BLaER1 treated with 17β-estradiol and CSF1 and Interleukin-3, amounts not matched to agents 10 nM and 100 nM (cell line): ENCODE measurements at regions not wholly inside any gene's neighbourhood (a gene's known extent, or its start where the extent isn't known, plus 50 kb on each side); places are given as distances from the start of the nearest gene placed in this dataset.
A peak's percentile ranks its signal among the peaks of the same experiment; 100 is the strongest.
"Not testable (repeated sequence)": the region's sequence is repeated elsewhere in the genome, so short reads cannot be mapped to it uniquely, and the experiment has no call there.

ENCODE experiments used
- H3K27ac ChIP-seq, 11 experiments: shearing (Covaris generic); formaldehyde crosslinking; 2 replicates each; pipeline ENCODE4 v1.8.1; 2022
- H3K27me3 ChIP-seq, 11 experiments: shearing (Covaris generic); formaldehyde crosslinking; 2 replicates each; pipeline ENCODE4 v1.8.1; 2022
- H3K36me3 ChIP-seq, 11 experiments: shearing (Covaris generic); formaldehyde crosslinking; 2 replicates each; pipeline ENCODE4 v1.8.1; 2022
- H3K4me1 ChIP-seq, 10 experiments: shearing (Covaris generic); formaldehyde crosslinking; 2 replicates each; pipeline ENCODE4 v1.8.1; 2022
- H3K4me2 ChIP-seq, 11 experiments: shearing (Covaris generic); formaldehyde crosslinking; 2 replicates each; pipeline ENCODE4 v1.8.1; 2022
- H3K4me3 ChIP-seq, 10 experiments: shearing (Covaris generic); formaldehyde crosslinking; 2 replicates each; pipeline ENCODE4 v1.8.1; 2022
- H3K9ac ChIP-seq, 11 experiments: shearing (Covaris generic); formaldehyde crosslinking; 2 replicates each; pipeline ENCODE4 v1.8.1; 2022
- H3K9me3 ChIP-seq, 11 experiments: shearing (Covaris generic); formaldehyde crosslinking; replicated peaks in 1 of 11; 2 replicates each; pipeline ENCODE4 v1.8.1; 2022
- H4K20me1 ChIP-seq, 11 experiments: shearing (Covaris generic); formaldehyde crosslinking; 2 replicates each; pipeline ENCODE4 v1.8.1; 2022
- Cebpa-rat ChIP-seq, 11 experiments: shearing (Covaris generic); IDR thresholded peaks; 2 replicates each; pipeline ENCODE4 v1.8.1; 2022

DNA sequence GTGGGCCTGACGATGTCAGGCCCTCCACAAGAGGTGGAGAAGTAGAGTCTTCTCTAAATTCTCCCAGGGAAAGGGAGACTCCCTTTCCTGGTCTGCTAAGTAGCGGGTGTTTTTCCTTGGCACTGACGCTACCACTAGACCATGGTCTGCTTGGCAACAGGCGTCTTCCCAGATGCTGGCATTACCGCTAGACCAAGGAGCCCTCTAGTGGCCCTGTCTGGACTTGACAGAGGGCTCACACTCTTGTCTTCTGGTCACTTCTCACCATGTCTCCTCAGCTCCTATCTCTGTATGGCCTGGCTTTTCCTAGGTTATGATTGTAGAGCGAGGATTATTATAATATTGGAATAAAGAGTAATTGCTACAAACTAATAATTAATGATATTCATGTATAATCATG lies 51.1 kb upstream of the RASSF6 start:
- Histone ChIP-seq H3K27ac (peak overlapping the region in 1 of 11 experiments; percentile 60; a peak in 1 of 22 replicates), H3K4me1 (peaks cover 0 to 25% (median 0%) of the 10 kb centered on the region in 10 experiments; a peak in 2 of 20 replicates)
- not testable (repeated sequence) for H3K4me3 ChIP-seq, H3K9me3 ChIP-seq, H3K36me3 ChIP-seq, H3K27me3 ChIP-seq, H3K4me2 ChIP-seq, H3K9ac ChIP-seq, H4K20me1 ChIP-seq

DNA sequence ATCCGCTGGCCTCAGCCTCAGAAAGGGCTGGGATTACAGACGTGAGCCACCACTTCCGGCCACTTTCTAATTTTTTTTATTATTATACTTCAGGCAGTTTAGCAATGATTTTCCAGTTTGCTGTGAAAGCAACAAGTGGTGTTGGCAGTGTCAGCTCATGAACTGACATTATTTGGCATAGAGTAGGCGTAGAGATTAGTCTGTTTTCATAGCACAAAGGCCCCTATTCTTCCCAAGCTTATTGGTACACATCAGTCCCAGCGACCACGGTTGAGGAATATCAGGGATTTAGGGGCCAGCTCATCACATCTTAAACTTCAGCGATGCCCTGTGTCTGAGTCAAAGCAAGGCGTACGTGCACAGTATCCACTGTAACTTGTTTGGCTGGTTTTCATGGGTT lies 53.0 kb upstream of the RASSF6 start:
- no peak overlapping the region for H3K27ac ChIP-seq
- H3K4me3 ChIP-seq = no peak overlapping the region
- peaks cover 0 to 35% (median 6%) of the 10 kb centered on the region in 10 experiments; a peak in 6 of 20 replicates for H3K4me1 ChIP-seq
- no peaks in the 10 kb centered on the region for H4K20me1 ChIP-seq
- H3K9me3 ChIP-seq = no peaks in the 10 kb centered on the region; a peak in 1 of 22 replicates
- H3K27me3 ChIP-seq = no peaks in the 10 kb centered on the region
- H3K36me3 ChIP-seq = no peaks in the 10 kb centered on the region
- 0 out of 22 replicates have a peak overlapping the region, but pooled peaks of 1 of the 11 experiments have one; percentile 42 for H3K4me2 ChIP-seq
- no peak overlapping the region for H3K9ac ChIP-seq
- no peak for TF ChIP-seq Cebpa-rat (IDR thresholded peaks at IDR 0.05)

DNA sequence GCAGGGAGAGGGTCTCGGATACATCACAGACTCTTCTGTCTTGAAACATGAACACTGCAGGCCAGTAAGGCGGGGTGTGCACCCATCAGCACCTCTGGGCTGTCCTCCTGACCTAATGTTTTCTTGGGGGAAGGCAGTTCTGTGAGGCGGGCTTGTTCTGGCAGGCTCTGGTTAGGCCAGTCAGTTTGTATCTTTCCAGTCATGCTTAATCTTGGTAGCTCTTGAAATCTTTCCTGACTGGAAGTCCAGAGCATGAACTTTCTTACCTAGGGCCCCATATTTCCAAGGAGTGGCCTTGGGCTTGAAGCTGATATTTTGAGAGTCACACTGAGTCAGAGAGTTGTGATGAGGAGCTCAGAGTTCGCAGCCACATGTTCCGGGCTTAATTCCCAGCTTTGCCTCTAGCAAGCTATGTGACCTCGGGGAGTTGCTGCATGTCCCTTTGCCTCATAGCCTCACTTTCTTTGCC lies 54.2 kb upstream of the RASSF6 start:
- H3K27ac ChIP-seq = no peak overlapping the region; a peak in 1 of 22 replicates
- H4K20me1 ChIP-seq = no peaks in the 10 kb centered on the region
- H3K4me1 ChIP-seq = peaks cover 0 to 36% (median 6%) of the 10 kb centered on the region in 10 experiments; a peak in 6 of 20 replicates
- H3K4me3 ChIP-seq = no peak overlapping the region
- no peaks in the 10 kb centered on the region for H3K36me3 ChIP-seq
- H3K4me2 ChIP-seq = peak overlapping the region in 2 of 11 experiments; percentile 3 to 39; a peak in 2 of 22 replicates
- no peak overlapping the region for H3K9ac ChIP-seq
- no peaks in the 10 kb centered on the region; a peak in 1 of 22 replicates for H3K9me3 ChIP-seq
- no peaks in the 10 kb centered on the region for H3K27me3 ChIP-seq
- TF ChIP-seq Cebpa-rat (IDR thresholded peaks at IDR 0.05) = no peak

DNA sequence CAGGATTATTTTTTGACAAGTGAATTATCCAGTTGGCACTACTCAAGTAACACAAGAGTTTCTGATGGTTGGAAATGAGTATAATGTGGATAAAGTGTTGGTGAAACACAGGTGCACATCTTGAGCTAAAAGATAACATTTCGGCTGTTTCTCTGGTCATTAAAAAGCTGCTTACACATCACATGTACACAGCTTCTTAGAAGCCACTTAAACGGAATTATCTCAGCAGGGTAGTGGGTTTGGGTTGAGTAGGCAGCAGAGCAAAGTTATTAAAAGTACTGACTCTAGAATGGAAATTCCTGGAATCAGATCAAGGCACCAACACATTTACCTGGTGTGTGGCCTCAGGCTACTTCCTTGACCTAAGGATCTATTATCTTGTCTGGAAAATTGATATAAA lies 55.4 kb upstream of the RASSF6 start:
- no peak for TF ChIP-seq Cebpa-rat (IDR thresholded peaks at IDR 0.05)
- Histone ChIP-seq H3K27me3 (no peaks in the 10 kb centered on the region), H4K20me1 (no peaks in the 10 kb centered on the region), H3K4me2 (no peak overlapping the region), H3K4me3 (no peak overlapping the region), H3K27ac (no peak overlapping the region), H3K9me3 (no peaks in the 10 kb centered on the region; a peak in 1 of 22 replicates), H3K36me3 (no peaks in the 10 kb centered on the region), H3K4me1 (peaks cover 0 to 47% (median 7%) of the 10 kb centered on the region in 10 experiments; a peak in 8 of 20 replicates), H3K9ac (no peak overlapping the region)

DNA sequence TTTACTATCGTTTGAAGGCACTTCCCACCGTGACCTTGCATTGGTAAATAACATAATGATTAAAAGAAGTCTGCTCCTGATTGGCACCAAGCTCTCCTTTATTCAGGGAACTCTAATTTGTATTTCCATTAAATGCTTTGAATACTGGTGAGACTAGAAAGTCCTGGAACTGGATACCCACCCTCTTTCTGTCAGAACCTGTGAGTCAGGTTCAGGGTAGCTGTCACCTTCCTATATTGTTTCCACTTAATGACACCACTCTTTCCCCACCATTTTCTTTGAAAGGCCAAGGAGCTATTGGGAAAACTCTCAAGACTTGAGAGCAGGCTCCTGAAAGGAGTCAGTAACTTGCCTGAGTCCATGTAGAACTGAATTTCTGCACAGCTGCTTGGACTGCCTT lies 55.9 kb upstream of the RASSF6 start:
- H3K4me2 ChIP-seq = no peak overlapping the region
- no peak overlapping the region for H3K27ac ChIP-seq
- no peaks in the 10 kb centered on the region for H3K36me3 ChIP-seq

DNA sequence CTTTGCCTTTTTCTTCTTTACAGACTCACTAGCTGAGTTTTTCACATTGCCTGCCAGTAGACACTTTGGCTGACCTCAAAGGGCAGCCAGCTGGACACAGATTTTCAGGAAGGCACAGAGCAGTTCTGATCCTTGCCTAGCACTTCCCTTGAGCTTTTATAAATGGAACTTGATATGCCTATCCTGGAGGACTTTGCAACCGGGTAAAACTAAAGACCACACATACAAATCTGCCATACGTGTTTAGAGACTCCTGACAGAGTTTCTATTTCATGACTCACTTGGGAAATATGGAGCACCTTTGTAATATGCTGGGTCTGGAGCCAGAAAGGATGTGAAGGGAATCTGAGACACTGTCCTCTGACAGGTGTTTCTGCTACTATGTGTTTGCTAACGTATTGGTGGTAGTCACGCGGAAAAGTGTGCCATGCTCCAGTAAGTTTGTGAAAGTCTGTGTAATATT lies 56.7 kb upstream of the RASSF6 start:
- H3K36me3 ChIP-seq = no peaks in the 10 kb centered on the region
- TF ChIP-seq Cebpa-rat (IDR thresholded peaks at IDR 0.05) = no peak
- no peak overlapping the region for H3K4me3 ChIP-seq
- H3K9ac ChIP-seq = no peak overlapping the region
- H3K4me1 ChIP-seq = peaks cover 0 to 56% (median 7%) of the 10 kb centered on the region in 10 experiments; a peak in 9 of 20 replicates
- no peaks in the 10 kb centered on the region for H3K27me3 ChIP-seq
- H4K20me1 ChIP-seq = no peaks in the 10 kb centered on the region
- no peak overlapping the region for H3K27ac ChIP-seq
- peak overlapping the region in 5 of 11 experiments; percentile 8 to 13 (median 10); a peak in 4 of 22 replicates for H3K4me2 ChIP-seq
- H3K9me3 ChIP-seq = no peaks in the 10 kb centered on the region; a peak in 1 of 22 replicates

More for the DNA sequence above, 55.9 kb upstream of the RASSF6 start:
- H4K20me1 ChIP-seq = no peaks in the 10 kb centered on the region
- H3K4me1 ChIP-seq = peaks cover 0 to 52% (median 7%) of the 10 kb centered on the region in 10 experiments; a peak in 8 of 20 replicates
- no peaks in the 10 kb centered on the region; a peak in 1 of 22 replicates for H3K9me3 ChIP-seq
- TF ChIP-seq Cebpa-rat (IDR thresholded peaks at IDR 0.05) = no peak
- no peak overlapping the region for H3K9ac ChIP-seq
- no peak overlapping the region for H3K4me3 ChIP-seq
- no peaks in the 10 kb centered on the region for H3K27me3 ChIP-seq

DNA sequence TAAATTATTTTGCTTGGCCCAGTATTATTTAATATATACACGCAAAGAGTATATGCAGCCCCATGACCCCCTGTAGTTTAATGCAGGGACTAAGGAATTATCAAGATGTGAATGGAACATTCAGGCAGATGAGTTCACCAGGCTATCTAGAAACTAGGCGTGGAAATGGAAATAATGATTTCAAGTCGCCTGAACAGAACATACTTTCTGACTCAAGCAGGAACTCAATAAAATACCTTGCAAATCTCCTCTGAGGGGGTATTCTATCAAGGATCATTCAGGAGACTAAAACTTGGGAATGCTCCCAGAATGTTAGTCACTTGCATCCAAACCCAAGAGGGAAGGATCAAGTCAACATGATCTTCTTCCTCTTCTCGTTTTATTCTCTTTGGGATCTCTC lies 59.6 kb upstream of the RASSF6 start:
- Histone ChIP-seq H3K9ac (no peak overlapping the region), H3K4me1 (peaks cover 0 to 64% (median 7%) of the 10 kb centered on the region in 10 experiments; a peak in 11 of 20 replicates)

DNA sequence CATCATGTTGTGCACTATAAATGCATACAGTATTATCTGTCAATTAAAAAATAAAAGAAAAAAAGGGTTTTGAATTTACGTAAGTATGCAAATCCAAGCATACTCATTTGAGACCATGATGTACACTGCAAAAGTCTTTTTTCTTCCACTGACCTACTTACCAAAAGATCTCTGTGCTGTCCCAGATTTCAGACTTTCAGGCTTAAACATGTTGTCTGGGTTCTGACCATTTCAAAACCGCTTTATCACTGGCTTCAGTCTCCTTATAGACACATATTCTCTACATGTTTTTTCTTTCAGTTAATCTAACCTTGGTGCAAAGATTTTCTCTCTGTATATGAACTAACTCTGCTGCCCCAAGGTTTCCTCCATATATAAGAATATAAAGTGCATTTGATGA lies 58.6 kb upstream of the CXCL8 start:
- peaks cover 0 to 63% (median 6%) of the 10 kb centered on the region in 10 experiments; a peak in 11 of 20 replicates for H3K4me1 ChIP-seq
- H3K27me3 ChIP-seq = no peaks in the 10 kb centered on the region
- no peak overlapping the region for H3K4me3 ChIP-seq
- no peak overlapping the region for H3K9ac ChIP-seq
- TF ChIP-seq Cebpa-rat (IDR thresholded peaks at IDR 0.05) = no peak
- H3K36me3 ChIP-seq = no peaks in the 10 kb centered on the region
- no peaks in the 10 kb centered on the region for H4K20me1 ChIP-seq
- H3K27ac ChIP-seq = peak overlapping the region in 3 of 11 experiments; percentile 13 to 64 (median 52); a peak in 3 of 22 replicates
- peak overlapping the region in 3 of 11 experiments; percentile 39 to 79 (median 63); a peak in 4 of 22 replicates for H3K4me2 ChIP-seq
- H3K9me3 ChIP-seq = no peaks in the 10 kb centered on the region

More for the DNA sequence above, 59.6 kb upstream of the RASSF6 start:
- no peak overlapping the region for H3K27ac ChIP-seq
- H3K36me3 ChIP-seq = no peaks in the 10 kb centered on the region
- H4K20me1 ChIP-seq = no peaks in the 10 kb centered on the region
- H3K4me3 ChIP-seq = no peak overlapping the region
- no peaks in the 10 kb centered on the region for H3K27me3 ChIP-seq
- TF ChIP-seq Cebpa-rat (IDR thresholded peaks at IDR 0.05) = no peak
- H3K4me2 ChIP-seq = peak overlapping the region in 2 of 11 experiments; percentile 28 to 35; a peak in 1 of 22 replicates
- H3K9me3 ChIP-seq = no peaks in the 10 kb centered on the region

DNA sequence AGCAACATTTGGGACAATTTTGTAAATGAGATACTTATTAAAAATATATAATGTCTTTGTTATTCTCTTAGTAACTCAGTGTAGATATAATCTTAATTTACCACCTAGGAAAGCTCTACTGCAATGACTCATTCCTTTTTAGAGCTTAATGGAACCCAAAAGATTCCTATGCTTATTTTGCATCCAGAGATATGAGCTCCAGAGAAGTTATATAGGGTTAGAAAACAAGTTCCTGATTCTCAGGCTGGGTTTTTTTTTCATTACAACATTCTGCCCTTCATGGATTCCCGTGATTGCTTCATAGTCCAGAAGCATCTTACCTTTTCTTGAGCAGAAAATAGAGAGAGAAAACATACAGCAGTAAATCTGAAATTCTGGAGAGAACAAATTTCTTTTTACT lies 57.9 kb upstream of the CXCL8 start:
- H3K4me1 ChIP-seq = peaks cover 0 to 57% (median 0%) of the 10 kb centered on the region in 10 experiments; a peak in 7 of 20 replicates
- H4K20me1 ChIP-seq = no peaks in the 10 kb centered on the region
- TF ChIP-seq Cebpa-rat (IDR thresholded peaks at IDR 0.05) = no peak
- no peaks in the 10 kb centered on the region for H3K36me3 ChIP-seq
- H3K27ac ChIP-seq = peak overlapping the region in 3 of 11 experiments; percentile 13 to 64 (median 52); a peak in 6 of 22 replicates
- no peak overlapping the region for H3K4me3 ChIP-seq
- H3K9me3 ChIP-seq = no peaks in the 10 kb centered on the region
- no peaks in the 10 kb centered on the region for H3K27me3 ChIP-seq
- peak overlapping the region in 1 of 11 experiments; percentile 39; a peak in 1 of 22 replicates for H3K9ac ChIP-seq
- H3K4me2 ChIP-seq = peak overlapping the region in 3 of 11 experiments; percentile 39 to 79 (median 63); a peak in 5 of 22 replicates
